Hippocampal formation (tissue), 2 donors: ENCODE measurements at regions not wholly inside any gene's neighbourhood (a gene's known extent, or its start where the extent isn't known, plus 50 kb on each side); places are given as distances from the start of the nearest gene placed in this dataset.
A peak's percentile ranks its signal among the peaks of the same experiment; 100 is the strongest.

Experiments used
- DNase-seq, 2 donors: peaks; one replicate each; lab custom pipeline; 2025; lab: John Stamatoyannopoulos, UW

DNA sequence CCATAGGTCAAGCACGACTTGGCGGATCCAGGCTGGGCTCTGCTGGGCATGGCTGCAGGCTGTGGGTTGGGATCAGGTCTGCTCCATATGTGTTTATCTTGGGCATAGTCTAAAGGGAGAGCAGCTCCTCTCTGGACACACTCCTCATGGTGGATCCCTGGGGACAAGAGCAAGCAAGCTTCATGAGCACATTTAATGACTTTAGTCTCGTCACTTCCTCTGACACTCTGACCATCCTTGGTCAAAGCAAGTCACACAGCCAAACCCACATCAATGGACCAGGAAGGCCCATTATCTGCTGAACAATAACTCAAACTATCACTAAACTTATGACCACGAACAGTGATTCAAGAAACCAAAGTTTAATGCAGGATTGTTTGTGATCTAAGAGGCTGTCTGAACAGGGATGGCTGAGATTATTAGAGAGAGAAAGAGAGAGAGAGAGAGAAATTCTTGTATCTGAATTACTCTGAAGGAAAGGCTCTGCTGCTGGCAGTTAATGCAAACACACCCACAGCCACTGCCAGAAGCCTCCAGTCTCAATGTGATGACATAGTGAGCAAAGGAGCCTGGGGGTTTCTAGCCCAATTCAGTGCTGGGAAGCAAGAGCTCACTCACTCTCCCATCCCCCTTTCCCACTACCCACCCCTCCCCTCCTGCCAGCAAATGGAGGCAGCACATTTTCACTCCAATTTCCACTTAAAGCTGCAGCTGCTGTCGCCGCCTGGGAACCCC is 490.2 kb upstream of the SULF2 start:
- no peak for DNase-seq

DNA sequence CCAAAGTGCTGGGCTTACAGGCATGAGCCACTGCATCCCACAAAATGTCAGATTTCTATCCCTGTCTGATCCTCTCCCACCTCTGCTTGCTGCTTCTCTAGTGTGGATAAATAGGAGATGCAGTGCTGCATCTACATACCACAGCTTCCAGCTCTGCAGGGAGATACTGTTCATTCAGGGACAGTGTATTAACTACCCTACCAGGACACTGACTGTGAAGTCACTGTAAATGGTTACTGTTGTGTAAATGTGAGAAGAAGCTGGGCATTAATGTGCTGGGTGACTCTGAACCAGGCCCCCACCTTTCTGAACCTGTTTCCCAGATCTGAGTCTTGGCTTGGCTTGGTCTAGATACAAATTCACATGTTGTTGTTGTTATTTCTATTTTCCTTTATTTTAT is 488.6 kb upstream of the SULF2 start:
- no peak for DNase-seq

DNA sequence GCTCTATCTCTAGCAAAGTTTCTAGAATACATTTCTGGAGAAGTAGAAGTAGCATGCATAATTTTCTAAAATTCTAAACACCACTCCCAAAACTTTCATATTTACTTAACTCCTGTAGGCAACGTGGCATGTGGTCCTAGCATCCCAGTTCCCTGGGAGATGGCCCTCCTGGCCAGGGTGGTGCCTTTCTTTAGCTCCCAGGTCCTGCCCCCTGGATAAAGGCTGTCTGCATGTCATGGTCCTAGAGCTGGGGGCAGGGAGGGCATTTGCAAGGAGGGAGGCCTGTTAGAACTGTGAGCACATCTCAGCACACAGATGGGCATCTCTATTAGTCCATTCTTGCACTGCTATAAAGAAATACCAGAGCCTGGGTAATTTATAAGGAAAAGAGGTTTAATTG is 485.6 kb upstream of the SULF2 start:
- no peak for DNase-seq

DNA sequence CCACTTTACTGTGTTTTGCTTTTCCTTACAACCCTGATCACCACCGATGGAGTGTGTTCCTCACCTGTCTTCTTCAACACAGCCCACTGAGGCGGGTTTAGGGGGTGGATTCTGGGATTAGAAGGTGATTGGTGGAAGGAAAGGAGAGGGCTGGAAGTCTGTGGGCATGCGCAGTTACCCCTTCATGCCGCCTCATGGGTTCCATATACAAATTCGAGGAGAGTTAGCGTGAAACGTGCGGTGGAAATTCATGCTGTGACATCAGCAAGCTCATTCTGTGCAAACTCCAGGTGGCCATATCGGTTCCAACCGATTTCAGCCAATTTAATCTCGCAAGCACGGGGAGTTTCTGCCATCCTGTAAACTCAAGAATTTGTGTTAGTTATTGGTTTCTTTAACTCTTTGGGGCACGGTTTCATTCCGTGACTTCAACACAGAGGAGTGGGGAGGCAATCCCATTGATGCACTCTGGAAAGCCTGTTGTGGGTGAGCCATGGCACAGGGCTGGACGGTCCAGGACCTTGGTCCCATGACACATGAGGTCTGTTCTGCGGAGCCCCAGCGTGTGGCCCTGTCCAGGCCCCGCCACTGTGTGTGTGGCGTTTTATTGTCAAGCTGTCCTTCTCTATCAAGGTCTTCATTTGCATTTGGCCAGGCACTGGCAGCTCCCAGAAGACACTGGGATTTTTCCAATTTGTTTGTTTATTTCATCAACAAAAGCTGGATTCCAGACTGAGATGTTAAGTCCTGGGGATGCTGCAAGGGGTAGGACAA is 482.8 kb upstream of the SULF2 start:
- DNase-seq, result no peak

DNA sequence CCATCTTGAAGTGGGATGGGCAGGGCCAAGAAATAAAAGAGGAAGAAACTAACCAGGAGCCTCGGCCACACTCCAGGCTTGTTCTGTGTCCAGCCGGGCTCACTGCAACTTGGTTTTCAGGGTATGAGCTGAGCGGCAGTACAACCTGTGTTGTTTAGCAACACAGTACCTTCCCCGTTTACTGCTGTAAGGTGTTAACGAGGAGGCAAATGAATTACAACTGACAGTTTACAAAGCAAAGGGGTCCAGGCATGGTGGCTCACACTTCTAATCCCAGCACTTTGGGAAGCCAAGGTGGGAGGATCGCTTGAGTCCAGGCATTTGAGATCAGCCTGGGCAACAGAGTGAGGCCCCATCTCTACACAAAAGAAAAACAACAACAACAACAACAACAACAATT is 481.3 kb upstream of the SULF2 start:
- no peak for DNase-seq

DNA sequence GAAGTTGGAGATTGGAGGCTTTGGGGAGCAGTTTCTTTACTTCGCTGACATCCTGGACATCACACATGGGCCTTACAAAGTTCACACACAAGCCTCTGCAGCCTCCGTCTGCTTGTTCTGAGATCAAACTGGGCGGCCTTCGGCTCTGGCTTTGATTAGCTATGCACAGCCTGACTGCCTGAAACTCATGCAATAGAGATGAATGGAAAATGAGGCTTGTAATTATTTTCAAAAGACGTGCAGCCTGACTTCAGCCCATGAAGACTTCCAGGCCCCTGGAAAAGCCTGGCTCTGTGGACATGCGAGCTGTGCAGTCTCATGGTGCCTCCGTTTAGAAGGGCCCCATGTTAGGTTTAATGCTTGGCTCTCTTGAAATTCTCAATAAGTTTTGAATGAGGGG is 480.5 kb upstream of the SULF2 start:
- no peak for DNase-seq

DNA sequence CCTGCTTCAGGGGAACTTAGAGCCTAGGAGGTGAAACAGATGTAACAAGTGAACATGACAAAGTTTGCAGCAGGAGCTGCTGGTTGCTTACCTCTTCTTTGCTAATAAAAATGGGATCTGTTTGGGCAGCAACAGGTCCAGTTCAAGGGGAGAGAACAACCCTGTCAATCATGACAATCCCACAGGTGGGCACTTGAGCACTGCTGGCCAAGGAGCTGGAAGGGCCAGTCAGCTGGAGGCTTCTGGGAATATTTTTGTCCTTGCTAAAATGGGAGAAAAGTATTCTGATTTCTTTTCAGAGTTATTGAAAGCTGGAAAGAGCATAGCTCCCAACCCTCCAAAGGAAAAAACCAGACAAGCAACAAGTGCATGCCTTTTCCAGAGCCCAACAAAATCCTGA is 477.7 kb upstream of the SULF2 start:
- no peak for DNase-seq

DNA sequence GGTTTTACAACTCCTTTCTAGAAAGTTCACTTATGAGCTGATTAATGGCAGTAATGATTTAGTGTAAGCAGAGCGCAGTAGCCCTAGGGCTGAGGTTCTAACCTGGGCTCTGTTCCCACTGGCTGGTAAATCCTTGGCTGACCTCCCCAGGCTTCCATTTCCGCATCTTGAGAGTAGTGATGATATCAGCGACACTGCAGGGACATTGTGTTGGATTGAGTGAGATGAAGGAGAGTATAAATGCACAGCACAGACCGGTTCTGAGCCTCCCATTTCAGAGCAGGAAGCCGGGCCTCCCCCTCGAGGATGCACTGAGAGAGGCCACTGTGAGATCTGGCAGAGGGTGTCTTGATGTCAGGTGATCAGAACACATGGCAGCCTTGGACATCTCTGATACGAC is 477.2 kb upstream of the SULF2 start:
- no peak for DNase-seq

DNA sequence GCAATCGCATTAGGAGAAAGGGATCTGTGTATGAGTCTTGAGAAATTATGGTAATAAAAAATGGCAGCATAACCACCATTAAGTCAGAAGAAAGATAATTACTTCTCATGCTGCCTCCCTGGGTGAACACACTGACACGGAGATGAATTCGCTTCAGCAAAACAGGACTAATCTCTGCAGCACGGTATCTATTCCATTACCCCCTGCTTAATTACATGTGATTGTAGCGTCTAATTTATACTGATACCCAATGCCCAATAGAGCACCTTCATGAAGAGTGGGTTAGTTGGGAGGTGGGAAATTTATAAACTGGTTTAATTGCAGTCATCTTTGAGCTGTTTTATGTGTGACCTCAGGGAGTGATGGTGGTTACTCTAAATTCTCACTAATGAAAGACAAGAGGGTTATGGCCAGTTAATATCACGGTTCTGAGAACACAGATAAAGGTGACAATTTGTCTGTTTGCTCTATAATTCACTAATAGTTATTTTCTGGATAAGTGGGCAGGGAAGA is 476.2 kb upstream of the SULF2 start:
- no peak for DNase-seq

DNA sequence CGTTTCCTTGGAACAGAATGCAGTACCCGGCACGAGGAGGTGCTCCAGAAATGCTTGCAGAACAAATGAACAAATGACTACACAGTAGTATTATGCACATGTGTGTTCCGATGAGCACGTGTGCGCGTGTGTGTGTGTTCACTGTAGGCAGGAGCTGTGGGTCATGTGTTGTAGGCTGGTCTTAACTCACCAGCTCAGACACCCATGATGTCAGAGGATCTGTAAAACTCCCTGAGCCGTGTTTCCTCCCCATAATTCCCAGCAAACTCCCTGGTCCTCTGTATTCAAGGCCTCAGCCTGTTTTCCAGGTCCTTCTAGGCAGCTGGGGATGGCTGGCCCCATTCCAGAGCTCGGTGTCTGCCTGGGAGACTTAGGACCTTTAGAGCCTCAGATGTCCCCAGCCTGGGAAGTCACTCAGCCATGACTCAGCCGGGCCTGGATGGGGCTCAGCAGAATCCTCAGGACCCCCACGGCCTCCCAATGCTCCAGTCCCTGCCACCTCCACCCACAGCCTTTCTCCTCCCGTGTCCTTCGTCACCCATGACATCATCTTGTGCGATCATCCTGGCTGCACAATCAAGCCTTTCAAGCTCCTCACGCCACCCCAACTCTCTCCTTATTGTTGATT is 475.0 kb upstream of the SULF2 start:
- peak in 1 of 2 donors; percentile 43 for DNase-seq

DNA sequence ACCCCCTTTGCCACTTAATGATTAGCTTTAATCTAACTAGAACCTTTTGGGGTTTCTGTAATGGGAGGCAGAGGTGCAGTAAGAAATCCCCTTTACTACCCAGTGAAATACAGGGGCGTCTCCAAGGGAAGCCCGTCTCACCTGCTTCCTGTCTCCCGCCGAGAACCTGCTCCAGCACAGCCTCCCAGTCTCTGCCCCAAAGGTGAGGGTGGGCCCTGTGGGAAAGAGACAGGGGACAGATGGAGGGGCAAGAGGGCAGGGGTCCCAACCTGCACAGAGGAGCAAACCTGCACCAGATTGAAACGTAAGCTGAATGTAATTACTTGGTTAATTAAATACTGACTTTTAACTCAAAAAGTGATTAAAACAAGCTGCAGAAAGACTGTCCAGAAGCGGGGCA is 474.2 kb upstream of the SULF2 start:
- DNase-seq, result no peak

DNA sequence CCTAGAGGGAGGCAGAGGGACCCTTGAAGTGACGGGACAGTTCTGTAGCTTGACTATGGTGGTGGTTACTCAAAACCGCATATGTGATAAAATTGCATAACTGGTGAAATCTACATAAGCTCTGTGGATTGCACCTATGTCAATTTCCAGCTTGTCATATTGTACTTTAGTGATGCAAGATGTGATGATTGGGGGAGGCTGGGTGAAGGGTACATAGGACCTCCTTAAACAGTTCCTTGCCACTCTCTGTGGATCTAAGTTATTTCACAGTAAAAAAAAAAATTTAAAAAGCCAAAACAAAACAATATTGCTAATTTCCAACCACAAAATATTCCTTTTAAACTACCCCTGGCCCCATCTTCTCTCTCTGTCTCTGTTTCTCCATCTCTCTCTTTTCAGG is 472.6 kb upstream of the SULF2 start:
- no peak for DNase-seq

DNA sequence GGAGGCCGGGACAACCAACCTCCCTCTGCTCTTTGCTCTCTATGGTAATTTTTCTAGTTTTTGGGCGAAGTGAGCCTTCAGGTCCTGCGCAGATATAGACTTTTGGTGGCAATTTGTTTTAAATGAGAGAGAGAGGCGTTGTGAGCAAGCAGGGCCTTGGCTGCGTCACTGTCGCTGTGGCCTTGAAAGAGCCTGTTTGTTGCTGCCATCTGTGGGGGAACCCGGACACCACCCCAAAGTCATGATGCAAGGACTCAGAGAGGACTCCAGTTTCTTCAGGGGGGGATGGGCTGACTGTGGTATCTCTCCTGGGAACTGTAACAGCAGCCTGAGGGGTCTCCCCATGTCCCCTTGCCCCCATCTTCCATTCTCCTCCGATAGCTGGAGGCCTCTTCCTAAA is 462.7 kb upstream of the SULF2 start:
- DNase-seq, result no peak

DNA sequence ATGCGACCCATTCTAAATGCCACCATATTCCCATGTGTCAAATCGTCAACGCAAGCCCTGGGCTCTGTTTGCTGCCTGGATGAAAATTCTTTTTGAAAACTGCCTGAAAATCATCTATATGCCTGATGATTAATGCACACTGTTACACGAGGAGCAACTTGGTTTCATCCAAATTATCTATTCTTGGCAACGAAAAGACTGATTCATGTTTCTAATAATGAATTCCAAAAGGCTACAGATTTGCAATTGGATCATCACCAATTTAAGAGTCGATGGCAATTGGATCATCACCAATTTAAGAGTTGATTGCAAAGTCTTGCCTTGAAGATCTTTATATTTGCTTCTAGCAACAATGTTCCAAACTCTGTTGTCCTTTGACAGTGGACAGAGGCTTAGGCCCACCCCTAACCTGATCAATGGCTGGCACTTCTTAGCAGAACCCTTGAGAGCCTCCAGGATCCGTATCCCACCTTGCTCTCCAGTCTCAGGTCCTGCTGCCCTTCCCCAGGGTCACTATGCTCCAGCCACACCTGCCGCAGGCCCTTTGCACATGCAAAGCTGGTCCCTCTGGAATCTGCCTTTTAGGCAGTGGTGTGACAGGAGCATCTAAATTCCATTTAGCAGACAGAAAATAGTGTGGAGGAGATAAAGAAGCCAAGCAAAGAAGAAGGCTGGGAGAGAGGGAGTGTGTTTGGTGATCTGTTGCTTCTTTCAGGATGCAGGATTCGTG is 460.9 kb upstream of the SULF2 start:
- no peak for DNase-seq

DNA sequence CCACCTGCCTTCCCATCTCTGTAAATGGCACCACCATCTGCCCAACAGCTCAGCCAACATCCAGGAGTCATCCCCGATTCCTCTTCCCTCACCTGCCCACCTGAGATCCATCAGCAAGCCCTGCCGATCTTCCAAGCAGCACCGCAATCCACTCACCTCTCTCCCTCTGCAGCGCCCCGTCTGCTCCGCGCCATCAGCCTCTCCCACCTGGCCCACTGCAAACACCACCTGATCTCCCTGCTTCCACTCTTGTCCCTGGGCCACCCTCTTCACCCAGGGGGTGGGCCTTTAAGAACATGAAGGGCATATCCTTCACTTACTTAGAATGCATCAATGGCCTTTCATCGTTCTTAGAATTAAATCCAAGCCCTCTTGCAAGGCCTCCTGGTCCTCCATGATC is 457.3 kb upstream of the SULF2 start:
- DNase-seq, result no peak

DNA sequence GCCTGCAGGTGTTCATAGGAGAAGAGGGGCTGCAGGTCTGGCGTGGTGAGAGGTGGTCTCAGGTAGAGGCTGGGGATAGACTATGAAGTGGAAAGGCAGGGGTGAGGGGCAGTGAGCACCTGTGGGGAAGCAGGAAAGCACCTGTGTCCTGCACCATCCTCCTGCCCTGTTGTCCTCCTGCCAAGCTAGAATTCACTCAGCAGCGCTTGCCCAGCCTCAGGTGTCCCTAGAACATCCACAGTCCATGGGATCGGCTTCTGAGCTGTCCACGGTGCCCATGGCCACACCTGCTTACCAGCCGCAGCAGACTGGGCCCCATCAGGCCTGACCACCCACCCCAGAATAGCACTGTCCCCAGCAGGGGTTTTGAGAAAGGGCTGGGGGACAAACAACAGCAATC is 456.2 kb upstream of the SULF2 start:
- DNase-seq, result no peak

DNA sequence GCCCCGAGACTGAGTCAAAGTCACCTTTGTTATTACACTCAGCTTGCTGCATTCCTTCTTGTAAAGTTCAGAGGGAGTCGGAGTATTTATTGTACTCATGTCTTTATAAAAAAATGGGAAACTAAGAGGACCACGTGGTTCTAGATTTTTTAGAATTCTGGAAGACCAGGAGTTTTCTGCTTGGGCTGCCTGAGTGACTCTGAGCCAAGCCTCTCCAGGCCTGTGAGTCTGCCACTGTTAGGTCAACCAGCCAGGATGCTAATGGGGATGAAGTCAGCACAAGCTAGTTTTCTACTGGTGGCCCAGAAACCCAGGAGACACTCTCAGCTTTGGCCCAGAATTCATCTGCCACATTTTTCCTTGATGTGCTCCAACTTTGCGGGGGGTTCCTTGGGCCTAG is 453.5 kb upstream of the SULF2 start:
- peak; percentile 1 to 5 for DNase-seq

DNA sequence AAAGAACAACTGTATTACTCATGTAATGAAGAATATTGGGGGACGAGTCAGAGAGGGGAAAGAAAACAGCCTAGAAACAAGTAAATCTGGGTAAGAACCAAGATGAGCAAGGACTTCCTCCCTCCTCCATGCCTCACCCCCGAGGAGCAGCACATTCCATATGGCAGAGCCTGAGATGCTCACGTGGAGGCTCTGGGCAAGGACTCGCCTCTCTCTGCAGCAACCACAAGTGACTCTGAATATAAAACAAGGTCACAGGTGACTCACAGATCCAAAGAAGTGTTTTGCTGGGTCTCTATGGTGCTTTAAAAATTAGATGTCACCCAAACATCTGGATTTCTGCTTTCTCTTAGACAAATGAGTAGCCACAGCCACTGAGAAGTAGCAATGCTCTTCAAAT is 453.0 kb upstream of the SULF2 start:
- DNase-seq, result no peak

DNA sequence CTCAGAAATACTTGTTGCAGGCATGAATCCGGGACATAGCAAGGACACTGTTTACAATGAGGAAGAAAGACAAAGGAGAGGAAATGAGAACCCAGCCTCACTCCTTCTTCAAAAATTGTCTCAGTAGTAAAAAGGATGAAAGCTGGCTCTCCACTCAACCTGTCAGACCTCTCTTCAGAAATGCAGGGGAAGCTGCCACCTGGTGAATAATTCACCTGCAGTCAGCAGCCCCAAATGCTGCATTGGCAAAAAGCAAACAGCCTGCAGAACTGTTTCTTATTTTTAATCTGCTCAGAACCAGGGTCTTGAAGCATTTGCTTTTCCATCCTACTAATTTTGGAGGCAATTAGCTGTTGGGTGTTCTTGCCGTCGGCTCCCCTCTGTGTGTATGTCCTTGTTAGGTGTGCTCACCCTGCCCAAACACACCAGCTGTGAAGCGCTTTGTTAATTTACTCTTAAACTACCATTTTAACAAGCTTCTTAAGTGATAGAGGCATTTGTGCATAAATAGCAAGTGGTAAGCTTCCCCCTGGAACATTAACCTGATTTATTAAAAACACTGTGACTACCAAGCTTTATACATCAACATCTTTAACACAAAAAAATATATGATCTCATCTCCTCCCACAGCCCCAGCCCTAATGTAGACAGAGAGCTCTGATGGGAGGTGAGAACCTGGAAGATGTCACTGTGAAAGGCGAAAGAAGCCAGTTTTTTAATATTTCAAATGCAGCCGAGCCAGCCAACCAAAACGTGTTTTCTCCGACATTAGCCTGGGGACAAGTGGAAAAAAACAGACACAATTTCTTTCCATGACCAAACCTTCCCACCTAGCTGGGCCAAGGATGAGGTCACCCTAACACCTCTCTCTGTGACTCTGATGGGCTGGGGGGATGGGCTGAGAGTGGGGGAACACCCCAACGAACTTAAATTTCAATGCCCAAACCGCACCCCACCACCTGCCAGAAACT is 451.0 kb upstream of the SULF2 start:
- DNase-seq, result no peak

DNA sequence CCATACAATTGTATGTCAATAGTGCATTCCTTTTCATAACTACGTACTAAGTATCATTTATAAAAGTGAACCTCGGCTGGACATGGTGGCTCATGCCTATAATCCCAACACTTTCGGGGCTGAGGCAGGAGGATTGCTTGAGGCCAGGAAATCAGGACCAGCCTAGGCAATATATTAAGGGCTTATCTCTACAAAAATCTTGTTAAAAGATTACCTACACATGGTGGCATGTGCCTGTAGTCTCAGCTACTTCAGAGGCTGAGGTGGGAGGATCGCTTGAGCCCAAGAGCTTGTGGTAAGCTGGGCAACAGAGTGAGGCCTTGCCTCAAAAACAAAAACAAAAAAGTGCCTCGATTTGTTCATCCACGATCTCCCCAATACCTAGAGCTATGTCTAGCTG is 449.7 kb upstream of the SULF2 start:
- no peak for DNase-seq

DNA sequence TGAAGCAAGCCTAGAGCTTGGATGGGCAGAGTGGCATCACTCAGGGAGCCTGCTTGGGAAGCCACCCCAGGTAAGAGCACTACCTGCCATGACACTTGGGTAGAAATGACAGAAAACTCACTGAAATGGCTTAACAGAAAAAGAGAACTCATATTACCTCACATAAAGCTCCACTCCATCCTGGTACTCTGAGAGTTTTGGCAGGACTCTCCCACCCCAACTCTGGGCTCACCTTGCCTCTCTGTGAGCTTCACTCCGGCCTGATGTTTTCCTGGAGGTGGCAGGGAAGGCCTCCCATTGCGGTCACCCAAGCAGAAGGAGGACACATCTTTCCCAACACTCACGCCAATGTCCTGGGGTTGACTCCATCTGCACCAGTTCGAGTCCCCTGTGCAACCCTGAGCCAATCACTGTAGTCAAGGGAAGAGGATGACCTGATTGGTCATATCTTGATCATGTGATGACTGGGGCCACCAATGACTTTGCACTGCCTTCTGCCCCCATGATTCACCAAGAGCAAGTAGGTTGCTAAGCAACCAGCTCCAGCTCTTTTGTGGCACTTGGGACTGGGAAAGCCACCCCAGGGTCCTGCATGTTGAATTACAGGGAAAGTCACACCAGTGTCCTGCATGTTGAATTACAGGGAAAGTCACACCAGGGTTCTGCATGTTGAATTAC is 446.1 kb upstream of the SULF2 start:
- DNase-seq, result no peak
